Mesenchymal stem cell (in vitro differentiated cells and primary cell): ENCODE measurements at regions not wholly inside any gene's neighbourhood (a gene's known extent, or its start where the extent isn't known, plus 50 kb on each side); places are given as distances from the start of the nearest gene placed in this dataset.

Source experiments
- DNase-seq: peaks from one replicate; pipeline ENCODE4 v3.0.0-alpha.2; 2013
- H2AFZ ChIP-seq: one replicate; pipeline ENCODE4 v1.6.1; 2013; ENCODE audit warnings: low read depth, mild to moderate bottlenecking, control low read depth, inconsistent platforms, low read length, moderate library complexity
- H2AK5ac ChIP-seq: 2 replicates; pipeline ENCODE4 v1.6.1; 2013; ENCODE audit warnings: low read length, moderate library complexity, mild to moderate bottlenecking, inconsistent platforms; ENCODE audit not compliant: severe bottlenecking
- H2BK120ac ChIP-seq: one replicate; pipeline ENCODE4 v1.6.1; 2013; ENCODE audit warnings: low read depth, mild to moderate bottlenecking, inconsistent platforms, low read length, moderate library complexity
- H2BK12ac ChIP-seq, 2 experiments: one replicate each; pipeline ENCODE4 v1.6.1; 2013; ENCODE audit warnings: inconsistent platforms in 2 of 2, low read length in 2 of 2, mild to moderate bottlenecking in 2 of 2, moderate library complexity in 2 of 2, control low read depth in 1 of 2
- H2BK15ac ChIP-seq: one replicate; pipeline ENCODE4 v1.6.1; 2013; ENCODE audit warnings: mild to moderate bottlenecking, low read depth, inconsistent platforms; ENCODE audit not compliant: poor library complexity, severe bottlenecking
- H2BK5ac ChIP-seq: 2 replicates; pipeline ENCODE4 v1.6.1; 2013; ENCODE audit warnings: low read depth, mild to moderate bottlenecking, low read length, control low read depth, inconsistent platforms; ENCODE audit not compliant: poor library complexity, severe bottlenecking
- H3K14ac ChIP-seq, 2 experiments: one replicate each; pipeline ENCODE4 v1.6.1; 2013; ENCODE audit warnings: inconsistent platforms in 2 of 2, low read length in 2 of 2, control low read depth in 1 of 2, mild to moderate bottlenecking in 1 of 2, moderate library complexity in 1 of 2
- H3K18ac ChIP-seq, 2 experiments: one replicate each; pipeline ENCODE4 v1.6.1; 2013; ENCODE audit warnings: inconsistent platforms in 2 of 2, low read length in 2 of 2, control low read depth in 1 of 2, low read depth in 1 of 2, mild to moderate bottlenecking in 1 of 2
- H3K23ac ChIP-seq, 2 experiments: one replicate each; pipeline ENCODE4 v1.6.1; 2013; ENCODE audit warnings: inconsistent platforms in 2 of 2, low read length in 2 of 2, mild to moderate bottlenecking in 2 of 2, moderate library complexity in 2 of 2, control low read depth in 1 of 2
- H3K27ac ChIP-seq: 2 replicates; pipeline ENCODE4 v1.5.1; 2013; ENCODE audit warnings: mild to moderate bottlenecking, moderate library complexity, low read length, control low read depth, inconsistent platforms; ENCODE audit not compliant: poor library complexity, severe bottlenecking
- H3K27me3 ChIP-seq, 2 experiments: 2 replicates each; pipeline versions ENCODE4 v1.6.1 to v1.7.0; 2013; ENCODE audit warnings: low read length in 2 of 2, mild to moderate bottlenecking in 2 of 2, moderate library complexity in 2 of 2, control low read depth in 1 of 2, inconsistent platforms in 1 of 2; ENCODE audit not compliant: control insufficient read depth in 1 of 2, insufficient read depth in 1 of 2
- H3K36me3 ChIP-seq, 2 experiments: 2 replicates each; pipeline versions ENCODE4 v1.6.1 to v1.7.0; 2013; ENCODE audit warnings: low read length in 2 of 2, control low read depth in 1 of 2, inconsistent platforms in 1 of 2, low read depth in 1 of 2, mild to moderate bottlenecking in 1 of 2; ENCODE audit not compliant: insufficient read depth in 2 of 2, control insufficient read depth in 1 of 2
- H3K4ac ChIP-seq, 2 experiments: one replicate each; pipeline ENCODE4 v1.6.1; 2013; ENCODE audit warnings: inconsistent platforms in 2 of 2, low read length in 2 of 2, mild to moderate bottlenecking in 2 of 2, moderate library complexity in 2 of 2, control low read depth in 1 of 2, low read depth in 1 of 2
- H3K4me1 ChIP-seq: 2 replicates; pipeline ENCODE4 v1.6.1; 2013; ENCODE audit warnings: low read depth, low read length, control low read depth; ENCODE audit not compliant: control insufficient read depth, insufficient read depth
- H3K4me2 ChIP-seq: 2 replicates; pipeline ENCODE4 v1.6.1; 2013; ENCODE audit warnings: low read length, mild to moderate bottlenecking, inconsistent platforms; ENCODE audit not compliant: poor library complexity, severe bottlenecking
- H3K4me3 ChIP-seq, 2 experiments: 2 replicates each; pipeline versions ENCODE4 v1.5.1 to v1.7.0; 2013; ENCODE audit warnings: low read length in 2 of 2, mild to moderate bottlenecking in 2 of 2, control low read depth in 1 of 2, low read depth in 1 of 2; ENCODE audit not compliant: insufficient read depth in 1 of 2
- H3K79me1 ChIP-seq: replicated peaks from 2 replicates; pipeline ENCODE4 v1.6.1; 2013; ENCODE audit warnings: mild to moderate bottlenecking, control low read depth, low read length, inconsistent platforms; ENCODE audit not compliant: poor library complexity, severe bottlenecking
- H3K9ac ChIP-seq: 2 replicates; pipeline ENCODE4 v1.7.0; 2013; ENCODE audit warnings: mild to moderate bottlenecking, low read length, moderate library complexity
- H3K9me3 ChIP-seq: 2 replicates; pipeline ENCODE4 v1.7.0; 2013; ENCODE audit warnings: mild to moderate bottlenecking, low read length; ENCODE audit not compliant: control insufficient read depth
- H4K8ac ChIP-seq: one replicate; pipeline ENCODE4 v1.6.1; 2013; ENCODE audit warnings: inconsistent platforms, mild to moderate bottlenecking, low read length, moderate library complexity
- H4K91ac ChIP-seq: one replicate; pipeline ENCODE4 v1.6.1; 2013; ENCODE audit warnings: mild to moderate bottlenecking, low read length, inconsistent platforms
- WGBS: methylation state at CpG from one replicate; pipeline ENCODE4 v1.1.7; 2013; ENCODE audit warnings: mixed read lengths; 5-methylcytosine and 5-hydroxymethylcytosine counted together

- no peak overlapping the region for H4K8ac ChIP-seq
- DNase-seq = no peak
These were observed 76.5 kb downstream of the ARL5B start for GRCh38 chr10:18735711-18736110.

GRCh38 chr10:18737236-18737635, 78.0 kb downstream of the ARL5B start:
- no peak overlapping the region for H2BK15ac ChIP-seq

More at GRCh38 chr10:18735711-18736110, 76.5 kb downstream of the ARL5B start:
- Histone ChIP-seq H3K23ac (no peak overlapping the region), H3K9me3 (no peaks in the 10 kb centered on the region), H3K79me1 (no peaks in the 10 kb centered on the region), H2BK15ac (no peak overlapping the region), H2AFZ (no peak overlapping the region), H3K27ac (no peak overlapping the region), H2BK5ac (no peak overlapping the region), H3K4me3 (no peak overlapping the region), H3K4me1 (no peaks in the 10 kb centered on the region), H3K36me3 (no peaks in the 10 kb centered on the region), H4K91ac (no peak overlapping the region), H2BK12ac (no peak overlapping the region), H2AK5ac (no peak overlapping the region), H3K14ac (no peak overlapping the region), H3K18ac (no peak overlapping the region), H2BK120ac (no peak overlapping the region), H3K27me3 (no peaks in the 10 kb centered on the region), H3K4me2 (no peak overlapping the region), H3K9ac (no peak overlapping the region), H3K4ac (no peak overlapping the region)
- WGBS = 88% methylated on average over 2 of the region's 2 CpGs

GRCh38 chr10:18737841-18738240, 78.6 kb downstream of the ARL5B start:
- no peak overlapping the region for H2BK120ac ChIP-seq
- peak overlapping the region in 1 of 2 experiments; percentile 62 for H3K4me3 ChIP-seq
- no peak overlapping the region for H3K27ac ChIP-seq
- H4K8ac ChIP-seq = no peak overlapping the region
- H3K23ac ChIP-seq = no peak overlapping the region
- H4K91ac ChIP-seq = no peak overlapping the region
- no peak overlapping the region for H3K18ac ChIP-seq
- H3K14ac ChIP-seq = no peak overlapping the region
- H2BK5ac ChIP-seq = no peak overlapping the region
- H2BK12ac ChIP-seq = no peak overlapping the region
- H3K4me2 ChIP-seq = no peak overlapping the region
- no peaks in the 10 kb centered on the region for H3K79me1 ChIP-seq
- no peaks in the 10 kb centered on the region for H3K27me3 ChIP-seq
- no peak overlapping the region for H2AK5ac ChIP-seq
- no peaks in the 10 kb centered on the region for H3K4me1 ChIP-seq
- WGBS = 79% methylated on average over 8 of the region's 8 CpGs
- DNase-seq = no peak
- no peak overlapping the region for H2AFZ ChIP-seq
- H3K9ac ChIP-seq = peak overlapping the region; percentile 71
- no peak overlapping the region for H3K4ac ChIP-seq
- no peaks in the 10 kb centered on the region for H3K36me3 ChIP-seq
- no peak overlapping the region for H2BK15ac ChIP-seq
- no peaks in the 10 kb centered on the region for H3K9me3 ChIP-seq

More at GRCh38 chr10:18737236-18737635, 78.0 kb downstream of the ARL5B start:
- Histone ChIP-seq H4K8ac (no peak overlapping the region), H3K4me2 (no peak overlapping the region), H2BK12ac (no peak overlapping the region), H3K79me1 (no peaks in the 10 kb centered on the region), H4K91ac (no peak overlapping the region), H3K9me3 (no peaks in the 10 kb centered on the region), H3K14ac (no peak overlapping the region), H2BK120ac (no peak overlapping the region), H2AFZ (no peak overlapping the region), H3K36me3 (no peaks in the 10 kb centered on the region), H3K18ac (no peak overlapping the region), H3K9ac (peak overlapping the region; percentile 71), H3K27ac (no peak overlapping the region), H3K27me3 (no peaks in the 10 kb centered on the region), H2BK5ac (no peak overlapping the region), H2AK5ac (no peak overlapping the region), H3K4me1 (no peaks in the 10 kb centered on the region), H3K23ac (no peak overlapping the region), H3K4ac (no peak overlapping the region), H3K4me3 (peak overlapping the region in 1 of 2 experiments; percentile 44)
- DNase-seq = no peak
- 58% methylated on average over 2 of the region's 2 CpGs for WGBS

GRCh38 chr10:18738835-18739234, 79.6 kb downstream of the ARL5B start:
- H2AFZ ChIP-seq = no peak overlapping the region
- no peaks in the 10 kb centered on the region for H3K27me3 ChIP-seq
- no peak overlapping the region for H4K91ac ChIP-seq
- DNase-seq = no peak
- no peak overlapping the region for H2BK5ac ChIP-seq
- no peak overlapping the region for H3K4ac ChIP-seq
- H3K9ac ChIP-seq = peak overlapping the region; percentile 2
- H2BK12ac ChIP-seq = no peak overlapping the region
- no peaks in the 10 kb centered on the region for H3K36me3 ChIP-seq
- 87% methylated on average over 2 of the region's 3 CpGs for WGBS
- no peak overlapping the region for H2BK120ac ChIP-seq
- H4K8ac ChIP-seq = no peak overlapping the region
- H2BK15ac ChIP-seq = no peak overlapping the region
- H3K14ac ChIP-seq = no peak overlapping the region
- H3K23ac ChIP-seq = no peak overlapping the region
- peak overlapping the region in 1 of 2 experiments; percentile 62 for H3K4me3 ChIP-seq
- no peaks in the 10 kb centered on the region for H3K79me1 ChIP-seq
- no peak overlapping the region for H3K4me2 ChIP-seq
- H3K18ac ChIP-seq = no peak overlapping the region
- H2AK5ac ChIP-seq = no peak overlapping the region
- H3K27ac ChIP-seq = no peak overlapping the region
- peaks cover 8% of the 10 kb centered on the region for H3K9me3 ChIP-seq
- H3K4me1 ChIP-seq = no peaks in the 10 kb centered on the region
